ENCODE measurements at regions not wholly inside any gene's neighbourhood (a gene's known extent, or its start where the extent isn't known, plus 50 kb on each side); places are given as distances from the start of the nearest gene placed in this dataset.

DNA sequence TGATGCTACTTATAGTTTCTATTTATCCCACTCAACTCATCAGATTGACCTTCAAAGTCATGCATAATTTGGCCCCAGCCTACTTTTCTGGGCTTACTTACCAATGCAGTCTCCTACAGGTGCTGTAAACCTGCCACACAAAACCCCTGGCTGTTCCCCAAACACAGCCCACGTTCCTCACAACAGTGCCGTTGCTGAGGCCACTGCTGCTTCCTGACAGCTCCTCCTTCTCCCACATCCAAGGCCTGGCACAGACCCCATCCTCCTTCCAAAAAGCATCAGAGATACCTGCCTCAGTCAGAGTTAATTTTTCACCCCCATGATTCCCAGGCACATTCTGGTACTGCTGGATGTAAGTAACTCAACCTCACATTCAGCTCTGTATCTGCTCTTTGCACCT lies 68.1 kb upstream of the SIMC1 start:
- no peaks in the 10 kb centered on the region for H3K36me3 Mint-ChIP-seq (ENCODE audit: low read depth)

DNA sequence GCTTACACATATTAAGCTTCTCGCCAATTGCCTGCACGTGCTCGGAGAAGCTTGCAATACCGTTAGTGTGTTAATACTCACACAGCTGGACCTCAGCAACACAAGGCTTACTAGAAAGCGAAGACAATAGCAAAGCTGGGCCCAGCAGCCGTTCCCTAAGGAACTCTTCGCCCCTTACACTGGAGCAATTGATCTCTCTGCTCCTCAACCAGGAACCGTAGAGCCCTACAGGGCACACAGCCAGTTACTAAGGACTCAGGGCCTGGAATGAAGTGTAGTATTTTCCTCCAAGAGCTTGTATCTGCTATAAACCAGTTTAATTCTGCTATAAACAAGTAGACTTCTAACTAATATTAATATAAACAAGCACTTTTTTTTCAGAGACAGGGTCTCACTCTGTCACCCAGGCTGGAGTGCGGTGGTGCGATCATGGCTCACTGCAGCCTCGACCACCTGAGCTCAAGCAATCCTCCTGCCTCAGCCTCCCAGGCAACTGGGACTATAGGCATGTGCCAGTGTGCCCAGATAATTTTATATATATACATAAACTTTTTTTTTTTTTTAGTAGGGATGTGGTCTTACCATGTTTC lies 67.0 kb upstream of the SIMC1 start:
- Mint-ChIP-seq H3K4me3 (no peak overlapping the region), H3K27ac (no peak overlapping the region), H3K4me1 (no peaks in the 10 kb centered on the region), H3K27me3 (peaks cover 27% of the 10 kb centered on the region), H3K36me3 (ENCODE audit: low read depth) (no peaks in the 10 kb centered on the region), H3K9me3 (no peaks in the 10 kb centered on the region)
- intact Hi-C loops (cut with micrococcal nuclease): no loop called here
- no peak for DNase-seq

More for the DNA sequence above, 68.1 kb upstream of the SIMC1 start:
- H3K27ac Mint-ChIP-seq: no peak overlapping the region
- H3K27me3 Mint-ChIP-seq: peaks cover 30% of the 10 kb centered on the region
- intact Hi-C loops (cut with micrococcal nuclease): no loop called here
- H3K4me1 Mint-ChIP-seq: no peaks in the 10 kb centered on the region
- H3K9me3 Mint-ChIP-seq: no peaks in the 10 kb centered on the region
- H3K4me3 Mint-ChIP-seq: no peak overlapping the region
- DNase-seq: no peak

DNA sequence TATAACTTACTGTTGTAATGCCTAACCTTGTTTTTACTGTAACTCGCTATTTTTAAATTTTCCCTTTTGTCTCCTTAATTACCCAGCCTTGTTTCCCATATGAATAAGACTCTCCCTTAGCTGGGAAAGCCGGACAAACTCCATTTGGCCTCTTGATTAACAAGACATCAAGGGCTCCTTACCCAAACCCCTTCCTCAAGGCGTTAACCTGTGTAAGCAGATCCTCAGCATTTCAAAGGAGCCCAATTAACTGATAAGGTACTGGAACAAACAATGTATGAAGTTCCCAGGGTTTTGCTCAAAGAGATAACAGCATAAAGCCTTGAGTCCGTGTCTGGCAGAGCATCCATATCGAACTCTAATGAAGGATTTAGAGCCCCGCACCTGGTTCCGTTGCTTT lies 66.0 kb upstream of the SIMC1 start:
- no peak overlapping the region for H3K27ac Mint-ChIP-seq
- H3K27me3 Mint-ChIP-seq: peaks cover 22% of the 10 kb centered on the region
- H3K36me3 Mint-ChIP-seq (ENCODE audit: low read depth): no peaks in the 10 kb centered on the region
- intact Hi-C loops (cut with micrococcal nuclease): no loop called here
- H3K4me3 Mint-ChIP-seq: no peak overlapping the region
- no peaks in the 10 kb centered on the region for H3K4me1 Mint-ChIP-seq
- DNase-seq: no peak
- H3K9me3 Mint-ChIP-seq: no peaks in the 10 kb centered on the region

DNA sequence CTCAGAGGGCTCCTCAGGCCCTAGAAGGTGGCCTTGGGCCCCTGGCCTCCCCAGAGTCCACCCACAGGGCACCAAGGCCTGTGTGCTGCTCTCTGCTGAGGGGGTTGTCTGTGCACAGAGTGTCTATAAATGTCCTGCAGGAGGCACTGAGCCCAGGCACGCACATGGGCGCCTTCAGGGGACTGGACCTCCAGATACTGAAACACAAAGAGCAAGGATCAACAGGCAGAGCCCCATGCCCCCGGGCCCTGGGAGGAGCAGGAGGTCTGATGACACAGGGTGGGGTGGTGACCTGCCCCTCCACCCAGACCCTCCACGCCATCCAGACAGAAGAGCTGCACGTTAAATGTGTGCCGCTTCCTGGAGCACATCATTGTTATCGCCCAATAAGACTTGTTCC lies 64.6 kb upstream of the SIMC1 start:
- Mint-ChIP-seq H3K36me3 (ENCODE audit: low read depth) (no peaks in the 10 kb centered on the region), H3K4me1 (no peaks in the 10 kb centered on the region), H3K27ac (no peak overlapping the region), H3K9me3 (no peaks in the 10 kb centered on the region), H3K4me3 (no peak overlapping the region), H3K27me3 (peaks cover 17% of the 10 kb centered on the region)
- intact Hi-C loops (cut with micrococcal nuclease): no loop called here
- DNase-seq: no peak

DNA sequence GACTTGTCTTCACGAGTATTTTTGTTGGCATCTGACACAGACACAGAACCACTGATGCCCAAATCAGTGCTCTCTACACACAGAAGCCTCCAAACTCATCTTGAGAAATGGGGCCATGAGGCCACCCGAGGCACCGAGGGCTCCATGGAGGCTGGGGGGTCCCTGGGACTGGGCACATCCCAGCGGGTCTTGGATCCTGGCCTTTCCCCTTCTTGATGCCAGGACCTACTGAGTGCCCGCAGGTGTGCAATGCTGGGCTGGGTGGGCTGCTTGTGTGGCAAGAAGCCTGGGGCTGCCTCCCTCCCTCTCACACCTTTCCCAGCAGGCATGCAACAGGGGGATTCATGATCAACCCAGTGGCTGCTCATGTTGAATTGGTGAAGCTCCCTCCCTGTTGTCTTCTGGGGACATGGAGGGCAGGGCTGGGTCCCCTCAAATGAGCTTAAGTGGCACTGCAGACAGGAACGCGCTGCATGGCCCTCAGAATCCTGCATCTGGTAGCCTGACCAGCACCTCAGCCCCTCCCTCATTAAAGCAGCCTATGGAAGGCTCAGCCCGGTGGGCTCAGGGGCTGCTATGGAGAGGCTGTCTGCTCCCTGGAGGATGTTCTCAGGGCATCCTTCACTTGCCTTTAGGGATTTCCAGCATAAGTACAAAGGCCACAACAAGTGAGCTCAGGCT lies 63.7 kb upstream of the SIMC1 start:
- no peaks in the 10 kb centered on the region for H3K36me3 Mint-ChIP-seq (ENCODE audit: low read depth)
- intact Hi-C loops (cut with micrococcal nuclease): no loop called here
- DNase-seq: no peak

DNA sequence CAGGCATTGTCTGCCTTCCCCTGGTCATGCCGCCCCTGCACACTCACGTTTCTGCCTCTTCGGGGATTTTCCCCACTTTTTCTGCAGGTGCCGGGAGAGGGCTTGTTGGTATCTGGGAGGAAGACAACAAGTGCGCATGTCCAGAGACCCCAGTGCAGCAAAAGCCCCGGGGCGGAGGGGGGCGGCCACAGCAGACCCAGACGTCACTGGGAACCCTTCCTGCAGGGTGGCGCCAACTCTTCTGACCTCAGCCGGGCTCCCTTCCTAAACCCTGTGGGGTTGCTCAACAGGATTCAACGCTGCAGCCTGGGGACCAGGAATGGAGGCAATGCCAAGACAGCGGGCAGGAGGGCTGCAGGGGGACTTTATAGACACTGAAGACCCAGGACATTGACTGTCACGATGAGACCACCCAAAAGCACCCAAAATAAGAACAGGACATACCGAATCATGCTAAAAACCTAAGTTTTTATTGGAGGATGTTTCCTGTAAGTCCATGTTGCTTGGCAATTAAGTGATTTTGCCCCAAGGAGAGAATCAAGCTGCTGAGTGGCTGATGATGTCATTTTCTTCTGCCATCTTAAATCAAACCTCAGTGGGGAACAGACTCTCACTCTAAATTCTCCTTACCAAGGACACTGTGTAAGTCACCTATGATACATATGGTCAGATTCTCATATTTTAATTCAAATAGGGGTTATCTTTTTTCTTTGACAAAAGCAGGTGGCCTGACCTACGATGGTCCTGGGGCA lies 62.9 kb upstream of the SIMC1 start:
- H3K27me3 Mint-ChIP-seq: peaks cover 16% of the 10 kb centered on the region
- H3K9me3 Mint-ChIP-seq: no peaks in the 10 kb centered on the region
- no peak for DNase-seq
- no peaks in the 10 kb centered on the region for H3K4me1 Mint-ChIP-seq
- no peak overlapping the region for H3K4me3 Mint-ChIP-seq
- no peaks in the 10 kb centered on the region for H3K36me3 Mint-ChIP-seq (ENCODE audit: low read depth)
- intact Hi-C loops (cut with micrococcal nuclease): no loop called here
- no peak overlapping the region for H3K27ac Mint-ChIP-seq

More for the DNA sequence above, 63.7 kb upstream of the SIMC1 start:
- no peak overlapping the region for H3K4me3 Mint-ChIP-seq
- H3K27ac Mint-ChIP-seq: no peak overlapping the region
- peaks cover 17% of the 10 kb centered on the region for H3K27me3 Mint-ChIP-seq
- H3K9me3 Mint-ChIP-seq: no peaks in the 10 kb centered on the region
- H3K4me1 Mint-ChIP-seq: no peaks in the 10 kb centered on the region

DNA sequence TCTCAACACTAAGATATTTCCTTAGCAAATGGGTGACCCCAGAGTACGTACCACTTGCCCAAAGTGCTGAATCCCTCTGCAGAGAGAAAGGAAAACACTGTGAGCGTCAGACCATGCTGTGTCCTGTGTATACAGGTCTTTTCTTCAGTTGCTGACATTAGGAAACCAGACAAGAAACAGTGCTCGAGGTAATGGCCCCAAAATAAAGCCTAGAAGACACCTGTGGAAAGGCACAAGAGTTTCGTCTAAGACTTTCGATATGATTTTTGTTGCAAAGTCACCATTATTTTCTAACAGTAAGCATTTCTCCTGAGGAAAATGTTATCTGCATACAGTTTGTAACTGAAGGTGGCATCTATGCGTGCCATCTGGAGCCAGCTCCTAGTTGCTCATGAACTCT lies 62.0 kb upstream of the SIMC1 start:
- no peak overlapping the region for H3K4me3 Mint-ChIP-seq
- no peak overlapping the region for H3K27ac Mint-ChIP-seq
- intact Hi-C loops (cut with micrococcal nuclease): no loop called here
- H3K27me3 Mint-ChIP-seq: peaks cover 20% of the 10 kb centered on the region
- DNase-seq: no peak
- H3K36me3 Mint-ChIP-seq (ENCODE audit: low read depth): no peaks in the 10 kb centered on the region
- no peaks in the 10 kb centered on the region for H3K9me3 Mint-ChIP-seq
- H3K4me1 Mint-ChIP-seq: no peaks in the 10 kb centered on the region

DNA sequence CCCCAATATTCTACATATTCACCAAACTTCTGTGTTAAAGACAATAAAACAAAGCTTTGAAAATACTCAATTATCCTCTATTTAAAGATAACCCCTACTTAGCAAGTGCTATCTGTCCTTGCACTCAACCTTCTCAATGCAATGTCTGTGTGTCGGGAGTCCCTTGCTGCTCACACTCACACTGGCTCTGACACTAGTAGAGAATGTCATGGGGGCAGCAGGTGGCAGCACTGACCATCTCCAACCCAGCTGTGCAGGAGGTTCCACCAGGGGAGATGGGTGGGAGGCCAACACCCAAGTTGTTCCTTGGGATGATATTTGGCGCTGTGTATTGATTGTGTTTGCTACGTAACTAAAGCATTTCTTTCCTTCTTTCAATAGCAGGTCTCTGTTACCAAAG lies 59.4 kb upstream of the SIMC1 start:
- Mint-ChIP-seq H3K27me3 (peaks cover 28% of the 10 kb centered on the region), H3K4me1 (no peaks in the 10 kb centered on the region), H3K36me3 (ENCODE audit: low read depth) (no peaks in the 10 kb centered on the region), H3K4me3 (no peak overlapping the region), H3K27ac (no peak overlapping the region), H3K9me3 (no peaks in the 10 kb centered on the region)
- DNase-seq: no peak
- intact Hi-C loops (cut with micrococcal nuclease): no loop called here

DNA sequence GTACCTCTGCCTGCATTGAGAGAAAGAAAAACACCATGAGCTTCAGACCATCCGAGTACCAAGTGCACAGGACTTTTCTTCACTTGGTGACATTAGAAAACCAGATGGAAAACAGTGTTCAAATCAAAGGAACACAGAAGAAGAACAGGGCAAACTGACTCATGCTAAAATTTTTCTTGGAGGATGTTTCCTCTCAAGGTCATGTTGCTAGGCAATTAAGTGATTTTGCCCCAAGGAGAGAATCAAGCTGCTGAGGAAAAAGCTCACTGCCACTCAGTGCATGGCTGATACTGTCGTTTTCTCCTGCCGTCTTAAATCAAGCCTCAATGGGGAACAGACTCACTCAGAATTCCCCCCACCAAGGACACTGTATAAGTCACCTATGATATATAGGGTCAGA lies 57.9 kb upstream of the SIMC1 start:
- peaks cover 29% of the 10 kb centered on the region for H3K27me3 Mint-ChIP-seq
- intact Hi-C loops (cut with micrococcal nuclease): no loop called here

DNA sequence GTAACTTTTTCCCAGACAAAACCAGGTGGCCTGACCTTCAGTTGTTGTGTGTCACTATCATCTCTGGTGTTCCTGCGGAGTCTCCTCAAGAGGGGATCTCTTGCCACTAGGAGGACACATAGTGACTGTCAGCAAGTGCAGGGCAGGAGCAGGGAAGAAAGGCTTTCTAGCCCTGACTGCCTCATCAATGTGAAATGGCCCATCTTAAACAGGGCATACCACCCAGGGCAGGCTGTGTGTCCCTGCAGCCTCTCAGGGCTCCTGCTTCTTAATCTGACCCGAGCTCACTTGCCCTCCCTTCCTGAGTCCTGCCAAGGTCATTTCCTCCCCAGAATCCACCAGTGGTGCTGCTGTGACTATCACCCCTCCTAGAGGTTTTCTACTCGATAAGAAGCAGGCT lies 57.4 kb upstream of the SIMC1 start:
- Mint-ChIP-seq H3K27ac (no peak overlapping the region), H3K4me3 (no peak overlapping the region), H3K4me1 (no peaks in the 10 kb centered on the region), H3K9me3 (no peaks in the 10 kb centered on the region), H3K27me3 (peaks cover 28% of the 10 kb centered on the region), H3K36me3 (ENCODE audit: low read depth) (no peaks in the 10 kb centered on the region)
- no peak for DNase-seq
- intact Hi-C loops (cut with micrococcal nuclease): no loop called here

More for the DNA sequence above, 57.9 kb upstream of the SIMC1 start:
- DNase-seq: no peak
- no peaks in the 10 kb centered on the region for H3K4me1 Mint-ChIP-seq
- no peak overlapping the region for H3K27ac Mint-ChIP-seq
- H3K4me3 Mint-ChIP-seq: no peak overlapping the region
- no peaks in the 10 kb centered on the region for H3K9me3 Mint-ChIP-seq
- no peaks in the 10 kb centered on the region for H3K36me3 Mint-ChIP-seq (ENCODE audit: low read depth)

DNA sequence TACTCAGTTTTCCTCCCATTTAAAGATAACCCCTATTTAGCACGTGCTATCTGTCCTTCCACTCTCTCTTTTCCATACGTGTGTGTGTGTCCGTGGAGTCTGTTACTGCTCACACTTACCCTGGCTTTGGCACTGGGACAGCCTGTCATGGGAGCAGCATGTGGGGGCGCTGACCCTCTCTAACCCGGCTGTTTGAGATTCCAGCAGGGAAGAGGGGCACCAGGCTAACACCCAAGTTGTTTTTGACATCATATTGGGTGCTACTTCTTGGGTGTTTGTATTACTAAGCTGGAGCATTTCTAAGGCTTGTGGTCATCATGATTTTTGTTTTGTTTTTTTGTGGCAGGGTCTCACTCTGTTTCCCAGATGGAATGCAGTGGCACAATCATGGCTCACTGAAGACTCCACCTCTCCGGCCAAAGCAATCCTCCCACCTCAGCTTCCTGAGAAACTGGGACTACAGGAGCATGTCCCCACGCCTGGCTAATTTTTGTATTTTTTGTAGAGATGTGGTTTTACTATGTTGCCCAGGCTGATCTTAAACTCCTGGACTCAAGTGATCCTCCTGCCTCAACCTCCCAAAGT lies 56.9 kb upstream of the SIMC1 start:
- intact Hi-C loops (cut with micrococcal nuclease): no loop called here
- DNase-seq: no peak
- H3K4me3 Mint-ChIP-seq: no peak overlapping the region
- no peak overlapping the region for H3K27ac Mint-ChIP-seq
- H3K27me3 Mint-ChIP-seq: peaks cover 27% of the 10 kb centered on the region
- H3K4me1 Mint-ChIP-seq: no peaks in the 10 kb centered on the region
- H3K36me3 Mint-ChIP-seq (ENCODE audit: low read depth): no peaks in the 10 kb centered on the region
- H3K9me3 Mint-ChIP-seq: no peaks in the 10 kb centered on the region

DNA sequence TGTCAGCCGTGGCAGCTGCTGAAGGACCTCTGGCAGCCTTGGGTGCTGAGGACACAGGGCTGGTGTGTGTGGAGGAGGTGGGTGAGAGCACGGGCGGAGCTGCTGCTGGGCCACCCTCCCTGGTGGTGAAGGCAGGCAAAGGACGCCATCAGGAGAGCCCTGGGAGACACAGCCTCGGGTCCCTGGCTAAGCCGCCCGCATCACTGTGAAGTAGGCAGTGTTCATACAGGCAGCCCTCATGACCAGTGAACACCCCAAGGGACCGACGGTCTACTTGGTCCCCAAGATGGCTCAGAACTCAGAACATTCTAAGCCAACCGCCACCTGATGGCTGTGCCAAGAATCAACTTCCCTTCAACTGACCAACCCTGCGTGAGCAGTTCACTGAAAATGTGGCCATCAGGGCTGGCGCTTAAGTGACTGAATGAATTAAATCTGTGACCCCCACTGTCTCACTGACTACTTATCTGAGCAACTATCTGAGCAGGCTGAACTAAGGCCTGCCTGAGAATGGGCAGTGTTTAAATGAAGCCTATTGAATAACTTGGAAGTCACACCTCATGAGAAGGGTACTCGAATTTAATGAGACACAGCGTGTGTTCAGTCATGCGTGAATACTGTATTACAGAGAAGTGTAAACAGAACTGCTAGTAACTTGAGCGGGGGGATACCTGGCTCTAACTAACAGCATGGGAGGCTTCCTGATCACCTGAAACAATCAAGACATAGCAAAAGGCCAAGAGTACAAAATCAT lies 54.7 kb upstream of the SIMC1 start:
- no peak for DNase-seq
- H3K4me3 Mint-ChIP-seq: no peak overlapping the region
- no peak overlapping the region for H3K27ac Mint-ChIP-seq
- H3K4me1 Mint-ChIP-seq: no peaks in the 10 kb centered on the region
- H3K9me3 Mint-ChIP-seq: no peaks in the 10 kb centered on the region
- H3K36me3 Mint-ChIP-seq (ENCODE audit: low read depth): no peaks in the 10 kb centered on the region
- H3K27me3 Mint-ChIP-seq: peaks cover 22% of the 10 kb centered on the region
- intact Hi-C loops (cut with micrococcal nuclease): no loop called here

DNA sequence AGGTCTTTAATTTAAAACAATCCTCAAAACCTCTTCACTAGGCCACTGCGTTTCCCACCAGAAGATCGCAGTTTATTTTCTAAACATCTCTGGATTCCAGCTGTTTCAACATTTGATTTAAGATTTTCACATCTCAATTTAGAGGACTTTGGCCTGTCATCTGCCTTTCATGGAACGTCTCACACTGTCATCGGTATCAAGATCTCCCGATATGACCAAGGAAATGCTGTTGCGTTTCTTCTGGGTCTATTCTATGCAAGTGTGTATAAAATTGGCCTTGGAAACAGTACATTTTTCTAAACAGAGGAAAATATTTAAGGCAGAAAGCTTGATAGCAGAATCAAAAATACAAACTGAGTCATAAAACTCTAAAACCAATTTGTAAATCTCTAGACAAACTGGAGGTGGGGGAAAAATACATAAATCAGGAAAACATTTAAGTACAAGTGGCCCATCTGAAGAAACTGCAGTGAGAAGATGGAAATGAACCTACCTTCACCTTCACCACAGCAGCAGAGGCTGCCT lies 53.6 kb upstream of the SIMC1 start:
- no peaks in the 10 kb centered on the region for H3K4me1 Mint-ChIP-seq
- no peak for DNase-seq
- H3K9me3 Mint-ChIP-seq: no peaks in the 10 kb centered on the region
- intact Hi-C loops (cut with micrococcal nuclease): no loop called here
- no peak overlapping the region for H3K27ac Mint-ChIP-seq
- H3K27me3 Mint-ChIP-seq: peaks cover 18% of the 10 kb centered on the region
- no peak overlapping the region for H3K4me3 Mint-ChIP-seq
- H3K36me3 Mint-ChIP-seq (ENCODE audit: low read depth): no peaks in the 10 kb centered on the region
